ENCODE measurements at regions not wholly inside any gene's neighbourhood (a gene's known extent, or its start where the extent isn't known, plus 50 kb on each side); places are given as distances from the start of the nearest gene placed in this dataset.
"Not testable (repeated sequence)": the region's sequence is repeated elsewhere in the genome, so short reads cannot be mapped to it uniquely, and the experiment has no call there.

DNA sequence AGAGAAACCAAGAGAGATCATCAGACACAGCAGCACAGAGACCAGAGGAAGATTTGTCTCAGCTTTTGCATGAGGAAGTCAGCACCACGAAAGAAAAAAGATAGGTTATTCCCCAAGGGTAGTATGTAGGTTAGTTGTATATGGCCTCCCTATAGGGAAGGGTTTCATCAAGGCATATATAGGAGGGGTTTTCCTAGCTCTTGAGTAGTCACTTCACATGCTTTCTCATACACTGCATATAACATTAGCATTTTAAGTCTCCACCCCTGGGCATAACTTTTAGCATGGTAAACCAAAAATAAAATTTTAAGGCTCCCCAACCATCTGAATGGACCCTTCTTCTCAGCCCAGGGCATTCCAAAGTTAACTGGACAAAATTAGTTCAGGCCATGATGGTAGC, 1571.6 kb upstream of the ACO1 start:
- intact Hi-C loops (cut with micrococcal nuclease): no loop called here

DNA sequence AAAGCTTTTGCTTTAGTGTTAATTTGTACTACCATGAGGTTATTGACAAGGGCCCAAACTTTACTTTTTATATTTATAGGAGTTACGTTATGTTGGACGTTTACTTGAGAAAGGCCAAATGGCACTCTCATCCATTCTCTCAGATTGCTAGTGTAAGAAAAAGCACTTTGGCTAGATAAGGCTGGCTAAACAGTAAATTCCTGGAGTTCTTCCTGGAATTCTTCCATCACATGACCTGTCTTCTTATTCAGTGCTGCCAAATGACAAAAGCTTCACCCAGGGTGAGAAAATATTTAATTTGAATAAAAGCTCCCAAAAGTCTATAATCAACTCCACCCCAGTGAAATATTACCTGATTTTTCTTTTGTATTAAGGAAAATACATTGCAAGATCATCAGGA, 1568.9 kb upstream of the ACO1 start:
- intact Hi-C loops (cut with micrococcal nuclease): no loop called here

DNA sequence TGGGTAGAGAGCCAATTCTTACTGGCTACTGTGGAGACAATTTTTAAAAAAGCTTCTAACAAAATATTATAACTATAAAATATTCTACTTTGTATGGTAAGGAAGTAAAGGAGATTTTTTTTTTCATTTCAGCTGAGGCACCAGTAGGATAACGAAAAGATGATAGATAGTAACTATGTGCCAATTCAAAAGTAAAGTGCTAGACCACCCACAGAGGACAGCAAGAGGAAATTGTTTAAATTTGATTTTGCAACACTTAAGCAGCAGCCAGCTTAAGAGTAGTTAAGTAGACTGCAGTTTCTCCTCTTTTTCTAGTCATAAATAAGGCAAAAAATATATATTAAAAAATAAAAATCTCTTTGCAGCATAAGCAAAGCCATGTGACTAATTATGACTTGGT, 1539.3 kb upstream of the ACO1 start:
- intact Hi-C loops (cut with micrococcal nuclease): no loop called here

DNA sequence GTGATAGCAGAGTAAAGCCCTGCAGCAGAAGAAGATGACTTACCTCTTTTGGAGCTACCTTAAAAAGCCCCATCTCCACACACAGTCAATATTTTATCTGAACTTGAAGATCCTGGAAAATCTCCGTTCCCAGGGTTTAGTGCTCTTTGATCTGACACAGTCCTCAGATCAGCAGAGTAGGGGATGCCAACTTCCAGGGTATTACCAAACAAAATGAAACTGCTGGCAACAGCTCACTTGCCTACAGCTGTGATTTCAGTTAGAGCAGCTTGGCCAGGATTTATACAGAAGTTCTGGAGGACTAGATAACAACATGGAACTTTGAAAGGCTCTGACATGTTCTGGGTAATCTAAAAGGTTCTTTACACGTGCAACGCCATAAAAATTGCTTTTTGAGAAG, 1537.8 kb upstream of the ACO1 start:
- intact Hi-C loops (cut with micrococcal nuclease): no loop called here

DNA sequence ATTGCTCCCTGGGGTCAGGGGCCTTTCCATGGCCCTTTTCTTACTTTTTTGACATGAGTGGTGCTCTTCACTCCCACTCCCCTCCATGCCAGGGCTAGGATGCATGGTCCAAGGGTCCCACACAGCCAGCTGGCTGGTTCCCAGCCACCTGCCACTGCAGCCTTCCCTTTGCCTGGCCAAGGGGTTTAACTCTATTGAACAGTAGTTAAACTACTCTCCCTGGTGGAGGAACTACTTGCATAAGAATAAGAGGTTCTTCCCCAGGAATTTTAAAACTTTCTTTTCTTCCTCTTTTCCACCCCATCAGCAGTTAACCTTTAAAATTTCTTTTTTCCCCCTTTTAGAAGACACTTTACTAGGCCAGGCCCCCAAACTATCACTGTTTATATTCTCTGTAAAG, 1532.8 kb upstream of the ACO1 start:
- intact Hi-C loops (cut with micrococcal nuclease): no loop called here

DNA sequence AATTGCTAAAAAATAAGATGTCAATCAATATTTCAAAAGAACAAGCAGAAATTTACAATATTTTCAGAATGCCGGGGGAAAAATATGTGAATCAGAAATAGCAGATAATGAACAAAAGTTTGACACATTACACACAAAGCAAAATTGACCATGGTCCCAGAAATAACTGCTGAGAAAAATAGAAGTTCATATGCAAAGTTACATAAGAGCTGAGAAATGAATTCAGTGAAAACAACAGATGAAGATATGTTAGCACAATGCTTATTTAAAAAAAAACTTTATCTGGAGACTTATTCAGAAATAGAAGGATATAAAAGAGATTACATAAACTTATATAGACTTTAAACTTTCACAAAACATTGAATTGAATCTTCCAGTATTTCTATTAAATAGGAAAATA, 1483.7 kb upstream of the ACO1 start:
- intact Hi-C loops (cut with micrococcal nuclease): no loop called here

DNA sequence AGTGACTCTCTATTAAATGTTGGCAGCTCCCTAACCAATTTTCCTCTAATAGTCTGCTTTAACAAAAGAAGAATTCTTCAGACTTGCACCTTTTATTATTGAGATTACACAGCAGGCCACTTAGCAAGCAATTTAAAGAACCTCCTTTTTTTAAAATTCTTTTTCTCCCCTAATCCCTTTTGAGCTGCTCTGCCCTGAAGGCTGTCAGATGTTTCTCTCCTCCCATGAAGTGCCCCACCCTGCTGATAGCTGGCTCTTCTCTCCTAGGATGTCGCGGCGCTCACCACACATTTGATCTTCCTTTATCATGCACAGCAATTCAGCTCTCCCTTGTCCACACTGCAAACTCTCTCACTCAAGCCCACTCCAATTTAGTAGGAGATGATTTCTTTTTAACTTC, 1471.1 kb upstream of the ACO1 start:
- intact Hi-C loops (cut with micrococcal nuclease): no loop called here

DNA sequence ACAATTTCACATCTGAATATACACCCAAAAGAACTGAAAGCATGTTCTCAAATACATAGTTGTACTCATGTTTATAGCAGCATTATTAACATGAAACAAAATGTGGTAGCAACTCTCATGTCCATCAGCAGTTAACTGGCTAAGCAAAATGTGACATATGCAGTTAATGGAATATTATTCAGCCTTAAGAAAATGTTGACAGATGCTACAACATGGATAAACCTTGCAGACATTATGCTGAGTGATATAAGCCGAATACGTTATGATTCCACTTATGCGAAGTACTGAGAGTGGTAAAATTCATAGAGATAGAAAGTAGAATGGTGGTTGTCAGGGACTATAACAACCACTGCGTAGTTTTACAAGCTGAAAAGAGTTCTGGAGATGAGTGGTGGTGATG, 1469.0 kb upstream of the ACO1 start:
- intact Hi-C loops (cut with micrococcal nuclease): no loop called here

DNA sequence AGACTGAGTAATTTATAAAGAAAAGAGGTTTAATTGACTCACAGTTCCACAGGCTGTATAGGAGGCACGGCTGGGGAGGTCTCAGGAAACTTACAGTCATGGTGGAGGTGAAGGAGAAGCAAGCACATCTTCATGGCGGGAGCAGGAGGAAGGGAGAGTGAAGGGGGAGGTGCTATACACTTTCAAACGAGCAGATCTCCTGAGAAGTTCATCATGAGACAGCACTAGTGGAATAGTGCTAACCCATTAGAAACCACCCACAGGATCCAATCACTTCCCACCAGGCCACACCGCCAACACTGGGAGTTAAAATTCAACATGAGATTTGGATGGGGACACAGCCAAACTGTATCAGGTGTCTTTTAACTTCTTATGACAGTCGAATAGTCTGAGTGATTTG, 1459.3 kb upstream of the ACO1 start:
- intact Hi-C loops (cut with micrococcal nuclease): no loop called here

DNA sequence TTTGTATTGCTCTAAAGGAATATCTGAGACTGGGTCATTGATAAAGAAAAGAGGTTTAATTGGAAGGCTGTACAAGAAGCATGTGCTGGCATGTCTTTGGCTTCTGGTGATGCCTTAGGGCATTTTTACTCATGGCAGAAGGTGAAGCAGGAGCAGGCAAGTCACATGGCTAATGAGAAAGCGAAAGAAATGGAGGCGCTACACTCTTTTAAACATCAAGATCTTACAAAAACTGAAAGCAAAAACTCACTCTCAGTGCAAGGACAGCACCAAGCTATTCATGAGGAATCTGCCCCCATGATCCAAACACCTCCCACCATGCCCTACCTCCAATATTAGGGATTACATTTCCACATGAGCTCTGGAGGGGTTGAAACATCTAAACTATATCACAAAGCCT, 1458.8 kb upstream of the ACO1 start:
- intact Hi-C loops (cut with micrococcal nuclease): no loop called here

DNA sequence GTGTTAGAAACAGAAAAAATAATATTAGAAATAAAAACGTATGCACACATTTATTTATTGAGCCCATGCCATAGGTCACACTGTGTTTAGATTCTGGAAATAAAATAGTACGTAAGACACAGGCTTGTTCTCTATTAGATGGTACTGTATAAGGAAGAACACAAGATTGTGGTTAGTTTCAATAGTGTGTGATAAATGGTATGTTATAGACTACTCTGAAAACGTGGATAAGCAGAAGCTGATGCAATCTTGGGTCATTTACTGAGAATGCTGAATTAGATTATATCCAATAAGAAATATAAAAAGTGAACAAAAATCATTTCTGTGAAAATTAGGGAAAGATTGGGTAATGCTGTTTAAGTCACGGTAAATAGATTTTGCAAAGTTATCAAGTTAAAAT, 1456.4 kb upstream of the ACO1 start:
- intact Hi-C loops (cut with micrococcal nuclease): no loop called here

DNA sequence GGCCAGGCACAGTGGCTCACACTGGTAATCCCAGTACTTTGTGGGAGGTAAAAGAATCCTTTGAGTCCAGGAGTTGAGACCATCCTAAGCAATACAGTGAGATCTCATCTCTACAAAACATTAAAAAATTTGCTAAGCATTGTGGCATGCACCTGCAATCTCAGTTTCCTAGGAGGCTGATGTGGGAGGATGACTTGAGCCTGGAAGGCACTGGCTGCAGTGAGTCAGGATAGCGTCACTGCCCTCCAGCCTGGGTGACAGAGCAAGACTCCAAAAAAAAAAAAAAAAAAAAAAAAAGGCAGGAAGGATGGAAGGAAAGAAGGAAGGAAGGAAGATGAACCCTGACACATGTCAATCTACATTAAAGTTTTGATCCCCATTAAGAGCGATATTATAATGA, 1452.2 kb upstream of the ACO1 start:
- intact Hi-C loops (cut with micrococcal nuclease): no loop called here

DNA sequence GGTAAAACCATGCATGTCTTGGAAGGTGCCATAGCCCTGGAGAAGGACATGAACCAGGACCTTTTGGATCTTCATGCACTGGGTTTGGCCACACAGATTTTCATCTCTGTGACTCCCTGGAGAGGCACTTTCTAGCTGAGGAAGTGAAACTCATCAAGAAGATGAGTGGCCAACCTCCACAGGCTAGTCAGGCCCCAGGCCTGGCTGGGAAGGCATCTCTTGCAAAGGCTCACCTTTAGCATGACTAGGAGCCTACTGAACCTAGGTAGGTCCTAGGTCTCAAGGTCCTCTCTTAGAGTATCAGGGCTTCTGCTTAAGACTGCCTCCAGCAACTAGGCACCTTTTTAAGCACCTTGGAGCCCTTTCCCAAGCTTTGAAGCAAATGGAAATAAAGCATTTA, 1448.7 kb upstream of the ACO1 start:
- intact Hi-C loops (cut with micrococcal nuclease): no loop called here

DNA sequence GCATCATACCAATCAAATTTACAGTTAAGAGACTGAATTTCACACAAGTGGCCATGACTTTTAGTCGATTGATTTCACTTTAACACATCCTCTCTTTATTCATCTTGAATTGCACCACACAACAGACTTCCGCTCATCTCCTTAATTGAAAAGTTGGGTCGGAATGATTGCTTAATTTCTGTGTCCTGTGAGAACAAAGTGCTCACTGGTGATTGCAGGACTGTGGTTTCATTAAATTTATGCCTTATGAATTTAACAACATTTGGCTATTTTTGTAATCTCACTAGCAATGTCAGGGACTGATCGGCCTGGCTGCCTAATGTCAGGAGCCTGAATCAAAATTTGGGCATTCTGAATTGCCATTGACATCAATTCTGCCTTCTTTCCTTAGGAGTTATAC, 1447.3 kb upstream of the ACO1 start:
- intact Hi-C loops (cut with micrococcal nuclease): no loop called here

DNA sequence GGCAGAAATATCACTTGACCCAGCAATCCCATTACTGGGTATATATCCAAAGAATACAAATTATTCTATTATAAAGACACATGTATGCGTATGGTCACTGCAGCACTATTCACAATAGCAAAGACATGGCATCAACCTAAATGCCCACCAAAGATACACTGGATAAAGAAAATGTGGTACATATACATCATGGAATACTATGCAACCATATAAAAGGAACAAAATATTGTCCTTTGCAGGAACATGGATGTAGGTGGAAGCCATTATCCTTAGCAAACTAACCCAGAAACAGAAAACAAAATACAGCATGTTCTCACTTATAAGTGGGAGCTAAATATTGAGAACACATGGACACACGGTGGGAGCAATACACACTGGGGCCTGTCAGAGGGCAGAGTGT, 1441.6 kb upstream of the ACO1 start:
- intact Hi-C loops (cut with micrococcal nuclease): not testable (repeated sequence)

DNA sequence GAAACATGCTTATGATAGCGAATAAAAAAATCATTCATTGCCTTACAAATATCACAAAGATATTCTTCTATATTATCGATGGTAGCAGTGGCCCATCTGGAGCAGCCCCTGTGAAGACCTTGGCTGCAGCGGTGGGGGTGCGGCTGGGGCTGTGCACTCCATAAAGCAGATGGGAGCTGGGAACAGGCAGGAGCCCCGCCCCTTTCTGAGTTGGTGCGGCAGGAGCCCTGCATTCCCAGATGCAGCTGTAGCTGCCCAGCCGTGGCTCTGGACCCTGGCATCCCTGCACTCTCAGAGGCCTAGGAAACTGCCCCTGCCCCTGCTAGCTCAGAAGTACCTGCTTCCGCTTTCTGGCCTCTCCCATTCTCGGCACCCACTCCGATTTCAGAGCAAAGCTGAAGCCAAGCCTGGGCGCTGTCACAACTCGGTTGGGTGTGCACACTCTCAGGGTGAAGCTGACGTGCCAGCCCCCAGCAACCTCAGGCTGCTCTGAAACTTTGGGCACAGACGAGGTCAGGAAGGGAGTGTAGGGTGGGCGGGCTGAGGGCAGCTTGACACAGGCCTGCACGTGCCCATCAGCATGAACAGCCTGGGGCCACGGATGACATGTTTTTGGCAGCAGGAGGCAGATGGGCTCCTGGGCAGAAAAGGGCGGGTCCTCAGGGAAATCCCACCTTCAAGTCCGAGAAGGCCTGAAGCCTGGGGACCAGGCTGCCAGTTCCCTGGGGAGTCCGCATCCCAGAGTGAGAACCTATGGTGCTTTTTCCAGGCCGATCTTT, 1440.8 kb upstream of the ACO1 start:
- intact Hi-C loops (cut with micrococcal nuclease): no loop called here

DNA sequence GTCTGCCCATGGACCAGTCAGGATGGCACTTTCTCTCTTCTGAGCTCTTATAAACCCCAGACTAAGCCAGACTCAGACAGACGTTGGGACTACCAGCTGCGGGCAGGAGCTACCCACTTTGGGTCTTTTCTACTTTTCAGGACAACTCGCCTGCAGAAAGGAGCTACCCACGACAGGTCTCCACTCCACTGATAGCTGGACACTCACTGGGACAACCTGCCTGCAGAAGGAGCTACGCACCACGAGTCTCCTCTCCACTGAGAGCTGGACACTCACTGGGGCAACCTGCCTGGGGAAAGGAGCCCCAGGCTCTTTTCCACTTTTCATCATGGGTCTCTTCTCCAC, 1440.2 kb upstream of the ACO1 start:
- intact Hi-C loops (cut with micrococcal nuclease): no loop called here

DNA sequence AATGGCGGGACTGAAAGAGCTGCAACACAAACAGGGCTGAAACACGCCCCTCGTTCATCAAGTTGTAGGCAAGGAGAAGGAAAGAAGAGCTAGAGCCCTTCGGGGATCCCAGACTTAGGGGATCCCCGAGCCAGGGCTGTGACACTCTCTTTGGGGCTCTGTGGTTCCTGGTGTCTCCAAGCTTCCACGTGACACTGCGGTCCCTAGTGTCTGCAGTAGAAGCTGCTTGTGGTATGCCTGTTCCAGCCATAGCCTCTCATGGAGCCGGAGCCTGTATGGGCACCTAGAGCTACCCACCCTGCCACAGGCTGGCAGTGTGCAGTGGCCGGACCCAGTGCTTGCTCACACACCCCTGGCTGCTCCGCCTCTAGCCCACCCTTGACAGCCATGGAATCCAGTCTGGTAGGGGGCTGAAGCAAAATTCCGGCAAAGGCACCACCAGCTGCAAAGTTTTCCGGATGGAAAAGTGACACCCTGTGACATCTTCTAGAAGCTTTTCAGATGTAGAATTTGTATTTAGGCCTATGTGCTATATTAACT, 1439.6 kb upstream of the ACO1 start:
- intact Hi-C loops (cut with micrococcal nuclease): no loop called here

DNA sequence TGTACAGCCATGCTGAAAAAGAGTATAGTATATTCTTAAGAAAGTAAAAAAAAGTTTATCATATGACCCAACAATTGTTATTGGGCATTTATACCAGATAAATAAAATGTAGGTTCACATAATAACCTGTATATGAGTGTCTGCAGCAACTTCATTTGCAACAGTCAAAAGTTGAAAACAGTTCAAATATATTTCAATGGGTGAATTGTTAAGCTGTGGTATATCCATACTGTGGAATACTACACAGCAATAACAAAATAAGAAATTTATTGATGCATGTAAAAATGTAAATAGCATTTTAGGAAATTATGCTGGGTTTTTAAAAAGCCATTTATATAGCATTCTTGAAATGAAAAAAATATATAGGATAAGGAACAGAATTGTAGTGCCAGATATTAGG, 1420.1 kb upstream of the ACO1 start:
- intact Hi-C loops (cut with micrococcal nuclease): no loop called here

DNA sequence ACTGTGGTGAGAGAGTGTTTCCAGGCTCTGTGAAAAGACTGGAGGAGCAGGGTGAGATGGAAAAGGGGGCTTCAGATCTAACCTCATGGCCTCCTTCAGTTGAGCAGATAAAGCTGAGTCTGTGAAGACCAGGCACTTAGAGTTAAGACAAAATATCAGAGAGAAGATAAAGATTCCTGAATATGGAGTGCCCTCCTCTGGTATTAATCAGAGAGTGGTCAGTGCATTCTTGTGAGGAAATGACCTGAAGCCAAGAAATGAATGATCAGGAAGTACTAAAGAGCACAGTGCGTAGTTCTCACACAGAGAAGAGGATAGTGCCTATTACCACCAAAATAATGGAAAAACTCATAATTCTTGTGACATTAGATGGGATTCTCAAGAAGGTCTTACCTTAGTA, 1417.0 kb upstream of the ACO1 start:
- intact Hi-C loops (cut with micrococcal nuclease): no loop called here

DNA sequence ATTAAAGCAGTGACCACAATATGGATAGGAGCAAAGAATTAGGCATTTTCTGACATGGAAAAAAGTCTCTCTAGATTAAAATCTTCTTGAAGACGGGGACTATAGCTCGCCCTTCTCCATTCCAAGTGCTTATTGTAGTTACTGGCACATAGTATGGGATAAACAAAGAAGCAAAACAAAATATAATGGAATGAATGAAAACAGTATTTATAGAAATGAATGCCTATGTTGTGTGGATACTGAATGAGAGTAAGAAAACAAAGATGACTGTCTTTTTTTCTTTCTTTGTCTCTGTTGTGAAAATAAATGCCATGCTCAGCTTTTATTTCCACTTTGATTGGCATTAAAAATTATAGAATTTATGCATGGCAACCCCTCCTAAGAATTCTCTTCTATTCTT, 1414.3 kb upstream of the ACO1 start:
- intact Hi-C loops (cut with micrococcal nuclease): no loop called here

DNA sequence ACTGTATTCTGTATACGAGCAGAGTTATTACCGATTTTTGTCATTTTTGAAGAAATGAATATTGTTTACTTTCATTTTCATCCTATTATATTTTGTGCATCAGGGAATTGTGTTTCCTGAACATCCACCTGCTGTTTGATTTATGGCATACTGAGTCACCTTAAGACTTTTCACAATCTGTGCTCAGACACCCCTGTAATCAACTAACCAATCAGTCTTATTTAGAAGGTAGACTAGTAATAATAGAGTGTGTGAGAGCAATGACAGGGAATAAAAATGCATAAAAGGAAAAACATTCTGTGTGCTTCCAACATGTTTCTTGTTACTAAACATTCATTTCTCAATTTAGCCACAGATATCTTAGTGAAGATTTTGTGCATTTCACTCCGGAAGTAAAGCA, 1413.6 kb upstream of the ACO1 start:
- intact Hi-C loops (cut with micrococcal nuclease): no loop called here

DNA sequence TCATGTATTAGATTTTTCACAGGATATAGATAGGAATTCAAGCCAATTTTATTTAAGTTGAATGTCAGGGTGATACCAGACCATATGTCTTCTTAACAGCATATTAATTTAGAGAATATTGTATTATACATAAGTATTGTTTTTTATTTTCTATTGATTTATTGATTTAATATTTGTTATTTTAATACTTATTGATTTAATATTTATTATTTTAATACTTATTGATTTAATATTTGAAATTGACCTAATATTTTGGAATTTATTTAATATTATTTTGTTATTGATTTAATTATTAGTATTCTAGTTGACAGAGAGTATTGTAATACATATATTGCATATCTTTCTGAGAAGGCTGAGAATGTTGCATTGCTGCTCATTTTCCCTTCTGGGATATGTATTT, 1411.8 kb upstream of the ACO1 start:
- intact Hi-C loops (cut with micrococcal nuclease): no loop called here

DNA sequence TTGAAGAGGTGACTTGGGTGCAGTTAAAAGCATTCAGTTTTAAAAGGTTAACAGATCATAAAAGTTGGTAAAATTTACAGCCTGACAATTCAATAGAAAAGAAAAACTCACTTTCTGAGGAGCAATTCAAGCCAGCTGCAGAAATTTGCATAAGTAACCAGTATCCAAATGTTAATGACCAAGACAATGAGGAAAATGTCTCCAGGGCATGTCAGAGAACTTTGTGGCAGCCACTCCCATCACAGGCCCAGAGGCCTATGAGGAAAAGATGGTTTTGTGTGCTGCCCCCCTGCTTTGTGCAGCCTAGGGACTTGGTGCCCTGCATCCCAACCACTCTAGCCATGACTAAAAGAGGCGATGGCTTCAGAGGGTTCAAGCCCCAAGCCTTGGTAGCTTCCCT, 1406.5 kb upstream of the ACO1 start:
- intact Hi-C loops (cut with micrococcal nuclease): no loop called here

Measured in T-helper 2 cell treated with Interferon-gamma antibody and Interleukin-4, amounts not matched to agents 100 ng/mL and 5 ng/mL, for 36 hours (primary cell).